ENCODE measurements at regions not wholly inside any gene's neighbourhood (a gene's known extent, or its start where the extent isn't known, plus 50 kb on each side); places are given as distances from the start of the nearest gene placed in this dataset.
"Not testable (repeated sequence)": the region's sequence is repeated elsewhere in the genome, so short reads cannot be mapped to it uniquely, and the experiment has no call there.

GRCh38 chr2:51790854-51791253, 758.9 kb upstream of the NRXN1 start:
- H3K4me3 ChIP-seq (ENCODE audit: low read depth, low read length), result no peak overlapping the region
- CTCF ChIA-PET, result no interaction called here
- POLR2A ChIA-PET, result no interaction called here
- no peak for DNase-seq (ENCODE audit: low read depth, low spot score)
- H3K27me3 ChIP-seq (ENCODE audit: control insufficient read depth, insufficient read depth, low read length), result no peaks in the 10 kb centered on the region
- peaks cover 4% of the 10 kb centered on the region; the same call in 1 of the 2 replicates for H3K9me3 ChIP-seq (ENCODE audit: control insufficient read depth, insufficient read depth, low read length)
- TF ChIP-seq CTCF (IDR thresholded peaks at IDR 0.05; ENCODE audit: low read depth, low read length), result no peak
- no peak overlapping the region for H3K27ac ChIP-seq (ENCODE audit: low read depth, low read length)

GRCh38 chr2:51789918-51790317, 758.0 kb upstream of the NRXN1 start:
- no peaks in the 10 kb centered on the region for H3K27me3 ChIP-seq (ENCODE audit: control insufficient read depth, insufficient read depth, low read length)
- H3K4me3 ChIP-seq (ENCODE audit: low read depth, low read length), result no peak overlapping the region
- DNase-seq (ENCODE audit: low read depth, low spot score), result no peak
- peaks cover 4% of the 10 kb centered on the region; the same call in 1 of the 2 replicates for H3K9me3 ChIP-seq (ENCODE audit: control insufficient read depth, insufficient read depth, low read length)
- ChIA-PET POLR2A (interaction anchor here (0.6 kb wide), 1 partner anchor 77 kb away, joined by 3 read pairs; no protein-coding TSS in a partner anchor), CTCF (no interaction called here)
- H3K27ac ChIP-seq (ENCODE audit: low read depth, low read length), result no peak overlapping the region
- no peak for TF ChIP-seq CTCF (IDR thresholded peaks at IDR 0.05; ENCODE audit: low read depth, low read length)

- ChIA-PET CTCF (no interaction called here), POLR2A (no interaction called here)
- TF ChIP-seq CTCF (IDR thresholded peaks at IDR 0.05; ENCODE audit: low read depth, low read length), result no peak
- no peak overlapping the region for H3K4me3 ChIP-seq (ENCODE audit: low read depth, low read length)
- DNase-seq (ENCODE audit: low read depth, low spot score), result no peak
- peaks cover 6% of the 10 kb centered on the region for H3K9me3 ChIP-seq (ENCODE audit: control insufficient read depth, insufficient read depth, low read length)
- H3K27ac ChIP-seq (ENCODE audit: low read depth, low read length), result no peak overlapping the region
- no peaks in the 10 kb centered on the region for H3K27me3 ChIP-seq (ENCODE audit: control insufficient read depth, insufficient read depth, low read length)
Measured at GRCh38 chr2:51782921-51783765, 751.2 kb upstream of the NRXN1 start.

- TF ChIP-seq CTCF (IDR thresholded peaks at IDR 0.05; ENCODE audit: low read depth, low read length), result no peak
- DNase-seq (ENCODE audit: low read depth, low spot score), result no peak
- Histone ChIP-seq H3K27me3 (ENCODE audit: control insufficient read depth, insufficient read depth, low read length) (no peaks in the 10 kb centered on the region), H3K27ac (ENCODE audit: low read depth, low read length) (no peak overlapping the region), H3K4me3 (ENCODE audit: low read depth, low read length) (no peak overlapping the region), H3K9me3 (ENCODE audit: control insufficient read depth, insufficient read depth, low read length) (peaks cover 6% of the 10 kb centered on the region)
- CTCF ChIA-PET, result no interaction called here
- POLR2A ChIA-PET, result no interaction called here
Measured at GRCh38 chr2:51781691-51782090, 749.8 kb upstream of the NRXN1 start.

- Histone ChIP-seq H3K9me3 (ENCODE audit: control insufficient read depth, insufficient read depth, low read length) (peaks cover 6% of the 10 kb centered on the region), H3K4me3 (ENCODE audit: low read depth, low read length) (no peak overlapping the region), H3K27me3 (ENCODE audit: control insufficient read depth, insufficient read depth, low read length) (no peaks in the 10 kb centered on the region), H3K27ac (ENCODE audit: low read depth, low read length) (no peak overlapping the region)
- no peak for TF ChIP-seq CTCF (IDR thresholded peaks at IDR 0.05; ENCODE audit: low read depth, low read length)
- POLR2A ChIA-PET, result no interaction called here
- CTCF ChIA-PET, result no interaction called here
- DNase-seq (ENCODE audit: low read depth, low spot score), result no peak
Measured at GRCh38 chr2:51780353-51780752, 748.4 kb upstream of the NRXN1 start.

GRCh38 chr2:51779723-51780122, 747.8 kb upstream of the NRXN1 start:
- H3K27ac ChIP-seq (ENCODE audit: low read depth, low read length); POLR2A ChIA-PET; CTCF ChIA-PET: not testable (repeated sequence)

More at GRCh38 chr2:51779723-51780122, 747.8 kb upstream of the NRXN1 start:
- H3K27me3 ChIP-seq (ENCODE audit: control insufficient read depth, insufficient read depth, low read length); H3K4me3 ChIP-seq (ENCODE audit: low read depth, low read length); DNase-seq (ENCODE audit: low read depth, low spot score): not testable (repeated sequence)
- H3K9me3 ChIP-seq (ENCODE audit: control insufficient read depth, insufficient read depth, low read length), result peaks cover 11% of the 10 kb centered on the region

Measured in AG04450 (cell line).